NCI-H2107 treated with DMSO at 0.1 percent for 48 hours (cell line): ENCODE measurements at regions not wholly inside any gene's neighbourhood (a gene's known extent, or its start where the extent isn't known, plus 50 kb on each side); places are given as distances from the start of the nearest gene placed in this dataset.

Source experiments
- DNase-seq: peaks from one replicate; lab custom pipeline; 2025; ENCODE audit not compliant: unreplicated experiment; lab: John Stamatoyannopoulos, UW

DNA sequence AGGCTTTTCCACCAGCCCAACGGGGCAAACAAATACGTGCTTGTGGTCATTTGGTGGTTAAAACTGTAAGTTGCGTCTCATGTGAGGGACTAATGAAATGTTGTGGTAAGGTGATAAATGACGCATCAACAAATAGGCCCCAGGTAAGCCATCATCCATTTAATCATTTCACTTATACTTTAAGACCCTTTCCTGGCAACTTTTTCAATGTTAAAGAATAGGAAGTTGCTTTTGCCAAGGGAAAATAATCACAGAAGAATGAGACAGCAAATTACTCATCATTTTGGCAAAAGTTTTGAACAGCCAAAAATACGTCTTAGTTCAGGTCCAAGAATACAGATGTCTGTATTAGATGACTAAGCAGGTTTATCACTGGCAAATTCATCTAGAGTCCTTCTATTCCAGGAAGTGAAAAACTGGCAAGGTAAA, 660.4 kb downstream of the SLITRK1 start:
- no peak for DNase-seq

DNA sequence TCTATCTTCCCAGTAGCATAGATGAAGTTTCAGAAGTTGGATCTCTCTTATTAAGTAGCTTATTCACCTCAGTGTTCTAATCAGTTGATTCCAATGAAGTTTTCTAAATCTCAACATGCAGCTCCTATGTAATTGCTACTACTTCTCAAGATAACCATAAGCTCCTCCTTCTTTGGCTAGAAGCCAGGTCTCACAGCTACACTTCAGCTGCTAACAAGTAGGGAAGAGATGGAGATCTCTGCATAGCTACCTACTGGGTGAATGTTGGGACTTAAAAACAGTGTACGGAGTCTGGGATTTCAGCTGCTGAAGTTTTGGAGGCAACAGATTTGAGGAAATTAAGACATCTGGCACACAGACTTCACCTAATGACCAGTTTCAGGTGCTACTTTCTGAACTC, 661.0 kb downstream of the SLITRK1 start:
- no peak for DNase-seq

GRCh38 chr13:83220241-83220640, 662.0 kb downstream of the SLITRK1 start:
- no peak for DNase-seq

DNA sequence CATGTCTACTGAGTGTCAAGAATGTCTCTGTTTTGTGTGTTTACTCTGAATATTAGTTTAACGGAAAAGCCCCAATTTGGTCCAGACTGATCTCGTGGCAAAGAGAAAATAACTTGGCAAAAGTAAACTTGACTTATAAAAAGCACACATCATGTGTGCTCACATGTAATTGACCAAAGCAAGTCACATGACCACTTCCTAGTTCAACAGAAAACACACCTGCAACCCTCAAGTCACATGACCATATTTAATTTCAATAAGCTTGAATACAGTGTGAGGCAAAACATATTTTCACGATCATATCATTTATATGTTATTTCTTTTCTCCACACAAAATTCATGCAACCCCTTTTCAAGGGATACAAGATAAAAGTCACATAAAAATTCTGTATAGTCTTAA, 662.4 kb downstream of the SLITRK1 start:
- no peak for DNase-seq

GRCh38 chr13:83216479-83217245, 665.6 kb downstream of the SLITRK1 start:
- DNase-seq = no peak

DNA sequence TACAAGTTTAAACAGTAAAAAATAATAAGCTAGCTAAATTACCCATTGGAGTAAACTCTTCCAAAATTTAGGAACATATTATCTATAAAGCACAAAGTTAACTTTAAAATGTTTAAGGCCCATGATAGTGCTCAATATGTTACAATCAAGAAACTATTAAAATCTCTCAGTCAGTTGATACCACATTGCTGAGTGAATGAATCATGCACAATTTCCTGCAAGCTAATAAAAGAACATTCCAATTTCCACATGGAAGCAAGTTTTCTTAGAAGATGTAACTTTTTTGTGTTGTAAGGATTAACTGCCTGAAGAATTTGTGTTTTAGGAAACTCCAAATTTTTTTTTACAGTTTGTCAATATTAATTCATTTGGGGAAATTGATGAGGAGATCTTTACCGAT, 666.6 kb downstream of the SLITRK1 start:
- DNase-seq = no peak

DNA sequence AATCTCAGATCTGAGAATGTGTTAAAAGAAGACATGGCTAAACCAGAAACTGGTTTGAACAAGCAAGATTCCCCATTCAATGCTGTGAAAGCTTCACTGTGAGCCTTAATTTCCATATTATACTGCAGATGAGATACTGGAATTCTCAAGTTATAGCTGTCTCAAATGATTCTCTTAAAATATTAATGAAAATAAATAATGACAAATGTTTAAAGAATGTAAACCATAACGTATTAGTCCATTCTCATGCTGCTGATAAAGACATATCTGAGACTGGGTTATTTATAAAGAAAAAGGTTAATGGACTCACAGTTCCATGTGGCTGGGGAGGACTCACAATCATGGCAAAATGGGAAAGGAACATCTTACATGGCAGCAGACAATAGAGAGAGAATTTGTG, 667.8 kb downstream of the SLITRK1 start:
- no peak for DNase-seq

GRCh38 chr13:83211301-83211700, 671.0 kb downstream of the SLITRK1 start:
- no peak for DNase-seq

- no peak for DNase-seq
Observed at GRCh38 chr13:83204886-83205285, 677.4 kb downstream of the SLITRK1 start.

DNA sequence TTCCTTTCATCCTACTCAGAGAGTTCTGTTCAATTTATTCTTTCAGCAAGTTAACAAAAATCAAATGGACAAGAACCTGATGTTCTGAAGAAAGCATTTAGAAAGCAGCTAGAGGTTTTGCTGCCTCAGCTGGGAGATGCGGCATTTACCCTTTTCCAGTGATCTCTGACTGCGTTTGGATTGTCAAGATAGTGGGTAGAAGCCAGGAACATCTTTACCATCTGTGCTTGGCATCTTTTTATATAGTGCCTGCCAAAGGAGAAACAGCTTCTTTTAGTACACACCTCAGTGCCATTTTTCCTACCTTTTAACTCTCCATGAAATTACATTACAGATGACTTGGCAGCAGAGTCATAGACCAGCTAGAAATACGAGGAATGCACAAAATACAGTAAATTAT, 680.8 kb downstream of the SLITRK1 start:
- no peak for DNase-seq

DNA sequence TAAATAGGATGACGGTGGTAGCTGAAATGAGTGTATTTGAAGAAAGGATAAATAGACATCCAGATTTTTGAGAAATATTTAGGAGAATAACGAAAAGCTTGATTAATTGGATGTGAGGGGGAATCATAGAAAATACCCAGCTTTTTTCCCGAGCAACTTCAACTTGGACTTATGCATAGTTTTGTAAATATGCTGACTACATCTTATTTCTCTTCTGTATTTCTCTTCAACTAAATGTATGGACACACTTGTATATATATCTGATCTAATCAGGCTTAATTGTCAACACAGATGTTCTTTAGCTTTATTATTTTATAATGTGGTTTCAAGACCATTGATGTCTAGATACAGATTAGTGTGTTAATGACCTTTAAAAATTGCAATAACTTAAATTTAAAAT, 685.0 kb downstream of the SLITRK1 start:
- DNase-seq = no peak

GRCh38 chr13:83190020-83190419, 692.3 kb downstream of the SLITRK1 start:
- no peak for DNase-seq

DNA sequence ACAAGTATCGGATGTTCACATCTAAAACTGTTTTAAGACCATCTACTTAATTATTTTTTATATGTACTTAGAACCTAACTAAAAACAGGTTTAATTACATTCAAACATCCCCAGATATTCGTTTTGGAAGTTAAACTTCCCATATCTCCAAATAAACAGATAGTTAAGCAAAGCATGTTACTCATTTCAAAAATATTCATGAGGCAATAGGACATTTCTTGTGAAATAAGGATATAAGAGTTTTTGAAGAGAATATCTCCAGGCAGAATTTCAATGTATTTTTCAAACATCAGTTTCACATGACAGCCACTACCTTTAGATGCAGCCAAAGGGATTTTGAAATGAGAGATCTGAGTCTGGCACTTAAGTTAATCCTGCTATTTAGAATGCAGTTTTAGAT, 697.5 kb downstream of the SLITRK1 start:
- DNase-seq = no peak

- no peak for DNase-seq
Observed at GRCh38 chr13:83184150-83184475, 698.2 kb downstream of the SLITRK1 start.

DNA sequence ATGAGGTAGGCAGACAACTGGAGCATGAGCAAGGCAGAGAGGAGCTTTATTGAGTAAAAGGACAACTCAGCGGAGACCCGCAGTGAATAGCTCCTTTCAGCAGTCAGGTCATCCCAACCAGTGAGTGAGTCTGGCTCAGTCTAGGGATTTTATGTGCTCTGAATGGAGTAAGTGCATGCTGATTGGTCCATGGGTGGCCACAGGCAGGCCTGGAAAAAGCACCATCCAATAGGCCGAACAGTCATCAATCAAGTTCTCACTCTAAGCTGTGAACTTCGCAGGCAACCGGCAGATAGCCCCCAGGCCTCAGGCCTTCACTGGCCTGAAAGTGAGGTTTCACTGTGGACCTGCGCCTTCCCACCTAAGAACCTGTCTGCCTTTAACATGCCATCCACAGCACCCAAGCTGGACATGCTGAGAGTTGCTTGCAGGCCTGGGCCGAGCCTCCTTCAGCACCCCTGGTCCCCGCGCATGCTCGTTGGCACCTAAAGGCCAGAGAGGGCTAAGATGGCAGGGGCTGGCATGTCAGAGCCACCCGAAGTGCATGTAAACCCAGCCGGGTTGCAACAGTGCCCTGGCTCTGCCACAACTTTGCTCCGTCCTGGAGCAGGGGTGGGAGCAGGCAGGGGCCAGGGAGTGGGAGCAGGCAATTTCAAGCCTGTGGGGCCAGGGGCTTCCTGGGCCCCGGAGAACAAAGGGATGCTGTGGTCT, 698.7 kb downstream of the SLITRK1 start:
- DNase-seq = no peak

DNA sequence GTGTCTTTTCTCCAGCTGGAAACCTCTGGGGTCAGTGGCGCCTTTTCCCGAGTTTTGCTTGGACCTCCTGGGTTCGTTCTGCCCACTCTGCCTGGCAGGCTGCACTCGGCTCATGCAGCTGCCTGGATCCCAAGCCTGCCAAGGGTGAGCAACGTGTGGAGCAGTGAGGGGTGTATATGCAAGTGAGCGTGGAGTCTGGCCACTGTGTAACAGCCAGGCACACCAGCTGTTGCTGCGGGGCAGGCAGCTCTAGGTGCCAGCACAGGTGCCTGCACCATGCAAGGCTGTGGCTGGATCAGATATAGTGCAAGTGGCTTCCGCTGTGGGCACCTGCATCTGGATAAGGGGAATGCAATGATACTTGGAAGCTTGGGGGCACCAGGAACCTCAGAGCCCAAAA, 699.4 kb downstream of the SLITRK1 start:
- DNase-seq = no peak

GRCh38 chr13:83178008-83178407, 704.3 kb downstream of the SLITRK1 start:
- no peak for DNase-seq

GRCh38 chr13:83168590-83168989, 713.7 kb downstream of the SLITRK1 start:
- DNase-seq = no peak

- DNase-seq = no peak
Observed at GRCh38 chr13:83167203-83167602, 715.1 kb downstream of the SLITRK1 start.

GRCh38 chr13:83166550-83166949, 715.7 kb downstream of the SLITRK1 start:
- DNase-seq = no peak

GRCh38 chr13:83162493-83162892, 719.8 kb downstream of the SLITRK1 start:
- no peak for DNase-seq

- peak; percentile 74 for DNase-seq
Observed at GRCh38 chr13:83153848-83154247, 728.4 kb downstream of the SLITRK1 start.

DNA sequence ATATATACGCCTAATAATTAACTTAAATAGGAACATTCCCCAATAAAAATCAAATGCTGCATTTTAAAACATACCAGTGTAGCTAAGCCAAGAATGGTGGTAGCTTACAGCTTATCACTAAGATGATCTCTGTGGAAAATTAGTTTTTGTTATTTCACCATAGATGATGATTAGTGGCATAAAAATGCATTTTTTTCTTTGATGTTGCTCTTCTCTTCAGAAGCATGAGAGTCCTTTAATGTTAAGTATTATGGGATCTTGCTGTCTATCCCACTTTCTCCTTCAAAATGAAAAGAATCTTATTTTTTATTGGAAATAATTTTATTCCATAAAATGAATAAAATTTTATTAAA, 731.0 kb downstream of the SLITRK1 start:
- no peak for DNase-seq
